ENCODE measurements at regions not wholly inside any gene's neighbourhood (a gene's known extent, or its start where the extent isn't known, plus 50 kb on each side); places are given as distances from the start of the nearest gene placed in this dataset.

- TF ChIP-seq POLR2A (IDR thresholded peaks at IDR 0.05): no peak
- TF ChIP-seq CTCF (IDR thresholded peaks at IDR 0.05): no peak
These were observed 67.1 kb downstream of the GGTLC2 start for GRCh38 chr22:22711532-22711913.
